ENCODE measurements at regions not wholly inside any gene's neighbourhood (a gene's known extent, or its start where the extent isn't known, plus 50 kb on each side); places are given as distances from the start of the nearest gene placed in this dataset.

- DNase-seq (ENCODE audit: low read depth in 2 of 2), result no peak
Observed at GRCh38 chr11:131299598-131300438, 70.6 kb upstream of the NTM start.

GRCh38 chr11:131300439-131300717 lies 70.0 kb upstream of the NTM start:
- DNase-seq (ENCODE audit: low read depth in 2 of 2), result no peak

- no peak for DNase-seq (ENCODE audit: low read depth in 2 of 2)
Observed at GRCh38 chr11:131301306-131301705, 69.1 kb upstream of the NTM start.

GRCh38 chr11:131302836-131303235 lies 67.6 kb upstream of the NTM start:
- DNase-seq (ENCODE audit: low read depth in 2 of 2), result no peak

- no peak for DNase-seq (ENCODE audit: low read depth in 2 of 2)
Observed at GRCh38 chr11:131303611-131304119, 66.8 kb upstream of the NTM start.

GRCh38 chr11:131305005-131305404 lies 65.4 kb upstream of the NTM start:
- DNase-seq (ENCODE audit: low read depth in 2 of 2), result no peak

GRCh38 chr11:131307506-131307905 lies 62.9 kb upstream of the NTM start:
- DNase-seq (ENCODE audit: low read depth in 2 of 2), result no peak

GRCh38 chr11:131309776-131310175 lies 60.6 kb upstream of the NTM start:
- DNase-seq (ENCODE audit: low read depth in 2 of 2), result no peak

DNA sequence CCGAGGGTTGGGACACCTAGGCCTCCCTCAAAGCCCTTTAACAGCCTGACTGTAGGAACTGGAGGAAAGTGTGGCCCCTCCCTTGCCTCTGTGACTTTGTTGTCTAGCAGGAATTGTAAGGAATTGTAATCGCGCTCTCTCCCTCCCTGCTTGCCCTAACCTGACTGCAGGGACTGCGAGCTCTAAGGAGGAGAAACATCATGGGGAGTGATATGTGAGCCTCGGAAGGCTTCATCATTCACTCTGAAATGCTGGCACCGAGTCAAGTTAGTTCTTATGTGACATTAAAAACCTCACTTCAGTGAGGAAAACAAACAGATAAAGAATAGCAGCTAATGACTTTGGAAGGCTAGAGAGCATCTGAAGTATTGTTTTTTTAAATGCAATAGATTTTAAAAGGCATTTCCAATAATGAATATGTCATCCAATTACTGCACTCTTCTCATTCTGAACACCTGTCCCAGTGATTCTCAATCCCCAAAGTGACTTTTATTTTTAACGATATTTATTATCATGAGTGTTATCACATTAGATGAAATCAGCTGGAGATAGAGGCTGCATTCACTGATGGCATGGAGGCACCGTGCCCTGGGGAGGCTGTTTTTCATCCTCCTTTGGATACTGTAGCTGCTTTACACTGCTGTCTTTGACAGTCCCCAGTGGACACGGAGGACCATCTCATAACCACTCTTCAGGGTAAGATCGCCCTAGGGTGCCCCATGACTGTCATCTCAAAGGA lies 58.5 kb upstream of the NTM start:
- DNase-seq (ENCODE audit: low read depth in 2 of 2), result no peak
